Osteocyte (in vitro differentiated cells): ENCODE measurements at regions not wholly inside any gene's neighbourhood (a gene's known extent, or its start where the extent isn't known, plus 50 kb on each side); places are given as distances from the start of the nearest gene placed in this dataset.
A peak's percentile ranks its signal among the peaks of the same experiment; 100 is the strongest.

Source experiments
- DNase-seq: peaks from one replicate; pipeline ENCODE4 v3.0.0; 2021; ENCODE audit warnings: mixed read lengths; ENCODE audit not compliant: unreplicated experiment; ENCODE audit errors: extremely low spot score
- H3K27ac Mint-ChIP-seq: one replicate; pipeline ENCODE4 v1.8.0; 2021; ENCODE audit warnings: mild to moderate bottlenecking, mixed read lengths; ENCODE audit not compliant: unreplicated experiment
- H3K27me3 Mint-ChIP-seq: one replicate; pipeline ENCODE4 v1.8.0; 2021; ENCODE audit warnings: mixed read lengths; ENCODE audit not compliant: unreplicated experiment
- H3K36me3 Mint-ChIP-seq: one replicate; pipeline ENCODE4 v1.8.0; 2021; ENCODE audit warnings: mixed read lengths; ENCODE audit not compliant: unreplicated experiment
- H3K4me1 Mint-ChIP-seq: one replicate; pipeline ENCODE4 v1.8.0; 2021; ENCODE audit warnings: mixed read lengths; ENCODE audit not compliant: unreplicated experiment
- H3K4me3 Mint-ChIP-seq: one replicate; pipeline ENCODE4 v1.8.0; 2021; ENCODE audit warnings: mild to moderate bottlenecking, moderate library complexity, mixed read lengths; ENCODE audit not compliant: unreplicated experiment
- H3K9me3 Mint-ChIP-seq: one replicate; pipeline ENCODE4 v1.8.0; 2021; ENCODE audit warnings: mixed read lengths; ENCODE audit not compliant: unreplicated experiment
- CTCF ChIP-seq: fragments of 200-600 bp; sonication (generic); IDR thresholded peaks from 2 replicates; pipeline ENCODE4 v1.5.0; 2021; ENCODE audit warnings: antibody characterized with exemption, mild to moderate bottlenecking, moderate library complexity

- Mint-ChIP-seq H3K36me3 (no peaks in the 10 kb centered on the region), H3K27me3 (peaks cover 5% of the 10 kb centered on the region), H3K27ac (no peak overlapping the region), H3K9me3 (peaks cover 3% of the 10 kb centered on the region), H3K4me1 (no peaks in the 10 kb centered on the region), H3K4me3 (no peak overlapping the region)
- TF ChIP-seq CTCF: peak; percentile 66
- DNase-seq: no peak
These were observed 290.2 kb downstream of the BTBD3 start for GRCh38 chr20:12207875-12208274.

- Mint-ChIP-seq H3K36me3 (no peaks in the 10 kb centered on the region), H3K9me3 (no peaks in the 10 kb centered on the region), H3K27ac (no peak overlapping the region), H3K27me3 (peaks cover 5% of the 10 kb centered on the region), H3K4me1 (no peaks in the 10 kb centered on the region), H3K4me3 (no peak overlapping the region)
- no peak for DNase-seq
- no peak for TF ChIP-seq CTCF
These were observed 292.9 kb downstream of the BTBD3 start for GRCh38 chr20:12210591-12210990.

GRCh38 chr20:12211361-12211760, 293.7 kb downstream of the BTBD3 start:
- Mint-ChIP-seq H3K9me3 (no peaks in the 10 kb centered on the region), H3K36me3 (no peaks in the 10 kb centered on the region), H3K4me3 (no peak overlapping the region), H3K4me1 (no peaks in the 10 kb centered on the region), H3K27ac (no peak overlapping the region), H3K27me3 (peaks cover 5% of the 10 kb centered on the region)
- no peak for TF ChIP-seq CTCF
- no peak for DNase-seq

GRCh38 chr20:12217382-12217781, 299.7 kb downstream of the BTBD3 start:
- no peak overlapping the region for H3K4me3 Mint-ChIP-seq
- H3K4me1 Mint-ChIP-seq: no peaks in the 10 kb centered on the region
- no peaks in the 10 kb centered on the region for H3K9me3 Mint-ChIP-seq
- no peak for TF ChIP-seq CTCF
- no peaks in the 10 kb centered on the region for H3K27me3 Mint-ChIP-seq
- no peak for DNase-seq
- H3K36me3 Mint-ChIP-seq: no peaks in the 10 kb centered on the region
- no peak overlapping the region for H3K27ac Mint-ChIP-seq

GRCh38 chr20:12219798-12220197, 302.1 kb downstream of the BTBD3 start:
- no peak overlapping the region for H3K27ac Mint-ChIP-seq
- H3K9me3 Mint-ChIP-seq: no peaks in the 10 kb centered on the region
- H3K4me1 Mint-ChIP-seq: no peaks in the 10 kb centered on the region
- no peaks in the 10 kb centered on the region for H3K36me3 Mint-ChIP-seq
- TF ChIP-seq CTCF: no peak
- no peak overlapping the region for H3K4me3 Mint-ChIP-seq
- no peaks in the 10 kb centered on the region for H3K27me3 Mint-ChIP-seq
- DNase-seq: no peak
